Panc1 (cell line): ENCODE measurements at regions not wholly inside any gene's neighbourhood (a gene's known extent, or its start where the extent isn't known, plus 50 kb on each side); places are given as distances from the start of the nearest gene placed in this dataset.

ENCODE experiments used
- ATAC-seq: fragments of 200-7000 bp; cut with Tn5 transposase; 2 replicates; pipeline ENCODE4 v1.9.1; 2020; ENCODE audit warnings: mild to moderate bottlenecking, moderate library complexity
- BruUV-seq: library from RNA; stranded (reverse); fragments of 400-500 nt; replicated peaks from 2 replicates; lab custom pipeline; 2021; lab: Mats Ljungman, UMichigan
- CTCF ChIA-PET: fragments of 300-600 bp; sonication (Branson Sonifier 250); formaldehyde crosslinking; loops from one replicate; lab custom pipeline; 2022; ENCODE audit warnings: antibody characterized with exemption; lab: Charles Lee
- POLR2A ChIA-PET: fragments of 300-600 bp; sonication (Branson Sonifier 250); formaldehyde crosslinking; loops from one replicate; lab custom pipeline; 2022; ENCODE audit warnings: antibody characterized with exemption; lab: Charles Lee
- DNase-seq: peaks from one replicate; pipeline ENCODE4 v3.0.0-alpha.2; 2010; ENCODE audit warnings: low read depth, low spot score
- H3K27ac ChIP-seq: 2 replicates; pipeline ENCODE4 v1.5.1; 2011; ENCODE audit warnings: mild to moderate bottlenecking, low read length, inconsistent platforms
- H3K27me3 ChIP-seq: fragments of 200-500 bp; sonication (Bioruptor generic); 2 replicates; pipeline ENCODE4 v1.6.0; 2014; ENCODE audit warnings: low read length, inconsistent platforms; ENCODE audit not compliant: control insufficient read depth, insufficient read depth
- H3K36me3 ChIP-seq: fragments of 200-500 bp; sonication (Bioruptor generic); 2 replicates; pipeline ENCODE4 v1.5.1; 2014; ENCODE audit warnings: inconsistent platforms, mild to moderate bottlenecking, low read length, moderate library complexity; ENCODE audit not compliant: control insufficient read depth, insufficient read depth
- H3K4me1 ChIP-seq: 2 replicates; pipeline ENCODE4 v1.5.1; 2011; ENCODE audit warnings: inconsistent platforms, mild to moderate bottlenecking, low read length, moderate library complexity; ENCODE audit not compliant: control insufficient read depth, insufficient read depth
- H3K4me3 ChIP-seq, 2 experiments: 2 replicates each; pipeline ENCODE4 v1.5.1; 2011 to 2012; ENCODE audit warnings: low read depth in 2 of 2, low read length in 2 of 2, mild to moderate bottlenecking in 2 of 2, inconsistent platforms in 1 of 2, moderate library complexity in 1 of 2
- H3K9me3 ChIP-seq: fragments of 200-500 bp; sonication (Bioruptor generic); 2 replicates; pipeline ENCODE4 v1.5.1; 2014; ENCODE audit warnings: low read depth, mild to moderate bottlenecking, inconsistent platforms, low read length, moderate library complexity; ENCODE audit not compliant: control insufficient read depth, insufficient read depth
- POLR2AphosphoS5 ChIP-seq: IDR thresholded peaks from 2 replicates; pipeline ENCODE4 v1.6.1; 2012; ENCODE audit warnings: mild to moderate bottlenecking, low read depth, low read length, moderate library complexity
- SIN3A ChIP-seq: IDR thresholded peaks from 2 replicates; pipeline ENCODE4 v1.6.1; 2012; ENCODE audit warnings: low read depth, mild to moderate bottlenecking, low read length, moderate library complexity, borderline replicate concordance; ENCODE audit not compliant: insufficient read depth
- TCF7L2 ChIP-seq: IDR thresholded peaks from 2 replicates; pipeline ENCODE4 v1.6.1; 2011; ENCODE audit warnings: mild to moderate bottlenecking, low read depth, low read length, inconsistent platforms
- in situ Hi-C: cut with HindIII; loops from 2 replicates; pipeline ENCODE4 v1.10.0; 2016; ENCODE audit warnings: low sequenced_read_pairs, low pct_unique_long_range_greater_than_20kb
- intact Hi-C: fragments of 100-400 bp; cut with micrococcal nuclease; formaldehyde crosslinking; loops from one replicate; pipeline ENCODE4 v1.10.0; 2022; ENCODE audit not compliant: unreplicated experiment
- TF ChIP-seq, protein P1 (sequence below): fragments of 450-650 bp; IDR thresholded peaks from 2 replicates; pipeline ENCODE4 v1.5.1; 2017; ENCODE audit warnings: mild to moderate bottlenecking
- TF ChIP-seq, protein P2 (sequence below), 2 experiments: IDR thresholded peaks; 2 replicates each; pipeline ENCODE4 v1.6.1; 2011 to 2012; ENCODE audit warnings: low read depth in 2 of 2, control low read depth in 1 of 2, low read length in 1 of 2, mild to moderate bottlenecking in 1 of 2, moderate library complexity in 1 of 2; ENCODE audit not compliant: insufficient read depth in 1 of 2

DNA sequence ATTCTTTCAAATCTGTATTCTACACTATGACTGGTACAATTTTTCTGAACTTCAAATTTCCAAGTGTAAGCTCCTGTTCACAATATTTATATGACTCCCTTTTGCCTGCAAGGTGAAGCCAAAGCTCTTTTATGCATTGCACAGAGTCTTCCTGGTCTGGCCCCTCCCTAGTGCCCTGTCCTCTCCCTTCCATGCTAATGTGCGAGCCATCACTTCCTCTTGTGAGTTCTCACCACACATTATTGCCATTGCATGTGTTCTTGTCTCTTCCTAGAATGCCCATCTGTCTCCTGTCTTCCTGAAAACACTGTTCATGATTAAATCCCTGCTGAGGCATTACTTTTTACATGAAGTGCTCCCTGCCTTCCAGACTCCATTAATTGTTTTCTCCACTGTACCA lies 169.9 kb downstream of the MC4R start:
- TF ChIP-seq TCF7L2: no peak
- no peak for TF ChIP-seq POLR2AphosphoS5
- no peak for TF ChIP-seq SIN3A
- TF ChIP-seq, protein P1, sequence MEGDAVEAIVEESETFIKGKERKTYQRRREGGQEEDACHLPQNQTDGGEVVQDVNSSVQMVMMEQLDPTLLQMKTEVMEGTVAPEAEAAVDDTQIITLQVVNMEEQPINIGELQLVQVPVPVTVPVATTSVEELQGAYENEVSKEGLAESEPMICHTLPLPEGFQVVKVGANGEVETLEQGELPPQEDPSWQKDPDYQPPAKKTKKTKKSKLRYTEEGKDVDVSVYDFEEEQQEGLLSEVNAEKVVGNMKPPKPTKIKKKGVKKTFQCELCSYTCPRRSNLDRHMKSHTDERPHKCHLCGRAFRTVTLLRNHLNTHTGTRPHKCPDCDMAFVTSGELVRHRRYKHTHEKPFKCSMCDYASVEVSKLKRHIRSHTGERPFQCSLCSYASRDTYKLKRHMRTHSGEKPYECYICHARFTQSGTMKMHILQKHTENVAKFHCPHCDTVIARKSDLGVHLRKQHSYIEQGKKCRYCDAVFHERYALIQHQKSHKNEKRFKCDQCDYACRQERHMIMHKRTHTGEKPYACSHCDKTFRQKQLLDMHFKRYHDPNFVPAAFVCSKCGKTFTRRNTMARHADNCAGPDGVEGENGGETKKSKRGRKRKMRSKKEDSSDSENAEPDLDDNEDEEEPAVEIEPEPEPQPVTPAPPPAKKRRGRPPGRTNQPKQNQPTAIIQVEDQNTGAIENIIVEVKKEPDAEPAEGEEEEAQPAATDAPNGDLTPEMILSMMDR: no peak
- TF ChIP-seq, protein P2, sequence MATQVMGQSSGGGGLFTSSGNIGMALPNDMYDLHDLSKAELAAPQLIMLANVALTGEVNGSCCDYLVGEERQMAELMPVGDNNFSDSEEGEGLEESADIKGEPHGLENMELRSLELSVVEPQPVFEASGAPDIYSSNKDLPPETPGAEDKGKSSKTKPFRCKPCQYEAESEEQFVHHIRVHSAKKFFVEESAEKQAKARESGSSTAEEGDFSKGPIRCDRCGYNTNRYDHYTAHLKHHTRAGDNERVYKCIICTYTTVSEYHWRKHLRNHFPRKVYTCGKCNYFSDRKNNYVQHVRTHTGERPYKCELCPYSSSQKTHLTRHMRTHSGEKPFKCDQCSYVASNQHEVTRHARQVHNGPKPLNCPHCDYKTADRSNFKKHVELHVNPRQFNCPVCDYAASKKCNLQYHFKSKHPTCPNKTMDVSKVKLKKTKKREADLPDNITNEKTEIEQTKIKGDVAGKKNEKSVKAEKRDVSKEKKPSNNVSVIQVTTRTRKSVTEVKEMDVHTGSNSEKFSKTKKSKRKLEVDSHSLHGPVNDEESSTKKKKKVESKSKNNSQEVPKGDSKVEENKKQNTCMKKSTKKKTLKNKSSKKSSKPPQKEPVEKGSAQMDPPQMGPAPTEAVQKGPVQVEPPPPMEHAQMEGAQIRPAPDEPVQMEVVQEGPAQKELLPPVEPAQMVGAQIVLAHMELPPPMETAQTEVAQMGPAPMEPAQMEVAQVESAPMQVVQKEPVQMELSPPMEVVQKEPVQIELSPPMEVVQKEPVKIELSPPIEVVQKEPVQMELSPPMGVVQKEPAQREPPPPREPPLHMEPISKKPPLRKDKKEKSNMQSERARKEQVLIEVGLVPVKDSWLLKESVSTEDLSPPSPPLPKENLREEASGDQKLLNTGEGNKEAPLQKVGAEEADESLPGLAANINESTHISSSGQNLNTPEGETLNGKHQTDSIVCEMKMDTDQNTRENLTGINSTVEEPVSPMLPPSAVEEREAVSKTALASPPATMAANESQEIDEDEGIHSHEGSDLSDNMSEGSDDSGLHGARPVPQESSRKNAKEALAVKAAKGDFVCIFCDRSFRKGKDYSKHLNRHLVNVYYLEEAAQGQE (IDR thresholded peaks at IDR 0.05; ENCODE audit: insufficient read depth in 1 of 2, low read depth in 2 of 2, low read length in 1 of 2): no peak
- Histone ChIP-seq H3K4me3 (no peak overlapping the region), H3K36me3 (no peaks in the 10 kb centered on the region), H3K9me3 (no peaks in the 10 kb centered on the region), H3K27me3 (no peaks in the 10 kb centered on the region), H3K27ac (no peak overlapping the region), H3K4me1 (no peaks in the 10 kb centered on the region)
- in situ Hi-C loops: no loop called here
- CTCF ChIA-PET: no interaction called here
- BruUV-seq: no TSS peak
- intact Hi-C loops: no loop called here
- DNase-seq (no peak), ATAC-seq (no peak)
- POLR2A ChIA-PET: no interaction called here

DNA sequence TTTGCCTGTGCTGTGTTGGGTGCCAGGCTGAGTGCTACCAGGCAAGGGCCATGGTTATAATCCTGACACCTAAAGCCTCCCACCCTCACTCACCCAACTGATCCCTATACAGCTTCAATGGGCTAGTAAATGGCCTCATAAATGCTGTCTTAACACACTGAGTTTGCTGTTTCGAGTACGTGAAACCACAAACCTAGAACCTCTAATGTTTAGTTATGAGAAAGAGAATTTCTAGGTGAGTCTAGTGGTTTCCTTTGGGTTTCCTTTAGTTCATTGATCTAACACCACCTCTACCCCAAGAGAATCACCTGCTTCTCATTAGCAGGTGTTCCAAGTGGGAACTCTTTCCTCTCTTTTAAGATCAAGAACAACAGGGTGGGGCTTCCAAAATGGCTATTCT lies 172.0 kb downstream of the MC4R start:
- ATAC-seq (no peak), DNase-seq (no peak)
- no peak overlapping the region for H3K4me3 ChIP-seq
- no peak overlapping the region for H3K27ac ChIP-seq
- H3K9me3 ChIP-seq: no peaks in the 10 kb centered on the region
- in situ Hi-C loops (no loop called here), intact Hi-C loops (no loop called here)
- H3K4me1 ChIP-seq: no peaks in the 10 kb centered on the region
- ChIA-PET CTCF (no interaction called here), POLR2A (no interaction called here)
- TF ChIP-seq TCF7L2: no peak
- TF ChIP-seq SIN3A: no peak
- TF ChIP-seq, protein P2 (IDR thresholded peaks at IDR 0.05; ENCODE audit: insufficient read depth in 1 of 2, low read depth in 2 of 2, low read length in 1 of 2): no peak
- TF ChIP-seq, protein P1: no peak
- TF ChIP-seq POLR2AphosphoS5: no peak
- no peaks in the 10 kb centered on the region for H3K27me3 ChIP-seq
- BruUV-seq: no TSS peak
- H3K36me3 ChIP-seq: no peaks in the 10 kb centered on the region
